GM21423 (cell line): ENCODE measurements at regions not wholly inside any gene's neighbourhood (a gene's known extent, or its start where the extent isn't known, plus 50 kb on each side); places are given as distances from the start of the nearest gene placed in this dataset.
"Not testable (repeated sequence)": the region's sequence is repeated elsewhere in the genome, so short reads cannot be mapped to it uniquely, and the experiment has no call there.

Source experiments
- ATAC-seq: cut with Tn5 transposase; IDR thresholded peaks from one replicate; pipeline ENCODE4 v1.9.1; 2021; ENCODE audit warnings: mild to moderate bottlenecking, moderate library complexity; ENCODE audit not compliant: unreplicated experiment

- no peak for ATAC-seq
These were observed 1071.1 kb upstream of the CITED2 start for GRCh38 chr6:140445474-140446004.

- ATAC-seq, result not testable (repeated sequence)
These were observed 1068.7 kb upstream of the CITED2 start for GRCh38 chr6:140443112-140443511.

- ATAC-seq, result no peak
These were observed 1066.8 kb upstream of the CITED2 start for GRCh38 chr6:140441256-140441655.

GRCh38 chr6:140440223-140440835 is 1065.9 kb upstream of the CITED2 start:
- no peak for ATAC-seq

GRCh38 chr6:140438346-140438735 is 1063.9 kb upstream of the CITED2 start:
- ATAC-seq, result no peak

- ATAC-seq, result no peak
These were observed 1063.3 kb upstream of the CITED2 start for GRCh38 chr6:140437619-140438345.

GRCh38 chr6:140436023-140436811 is 1061.8 kb upstream of the CITED2 start:
- no peak for ATAC-seq

GRCh38 chr6:140434761-140435160 is 1060.3 kb upstream of the CITED2 start:
- ATAC-seq, result no peak

GRCh38 chr6:140433072-140433471 is 1058.6 kb upstream of the CITED2 start:
- no peak for ATAC-seq

GRCh38 chr6:140427842-140428241 is 1053.4 kb upstream of the CITED2 start:
- ATAC-seq, result no peak

GRCh38 chr6:140414966-140415620 is 1040.6 kb upstream of the CITED2 start:
- ATAC-seq, result no peak

- ATAC-seq, result no peak
These were observed 1028.6 kb upstream of the CITED2 start for GRCh38 chr6:140403020-140403419.

GRCh38 chr6:140401761-140402160 is 1027.3 kb upstream of the CITED2 start:
- no peak for ATAC-seq

GRCh38 chr6:140398076-140398475 is 1023.6 kb upstream of the CITED2 start:
- ATAC-seq, result no peak

- ATAC-seq, result no peak
These were observed 1022.7 kb upstream of the CITED2 start for GRCh38 chr6:140397106-140397505.

GRCh38 chr6:140393665-140394540 is 1019.5 kb upstream of the CITED2 start:
- no peak for ATAC-seq

- no peak for ATAC-seq
These were observed 1014.4 kb upstream of the CITED2 start for GRCh38 chr6:140388815-140389214.

- no peak for ATAC-seq
These were observed 1013.8 kb upstream of the CITED2 start for GRCh38 chr6:140388192-140388802.

GRCh38 chr6:140385679-140386078 is 1011.2 kb upstream of the CITED2 start:
- no peak for ATAC-seq

GRCh38 chr6:140382355-140382754 is 1007.9 kb upstream of the CITED2 start:
- no peak for ATAC-seq
